CD8-positive, alpha-beta memory T cell (primary cell): ENCODE measurements at regions not wholly inside any gene's neighbourhood (a gene's known extent, or its start where the extent isn't known, plus 50 kb on each side); places are given as distances from the start of the nearest gene placed in this dataset.

Experiments
- CTCF ChIA-PET: fragments of 350-600 bp; sonication (Branson Sonifier 250); formaldehyde crosslinking; loops from one replicate; lab custom pipeline; 2021; ENCODE audit warnings: antibody characterized with exemption; lab: Charles Lee
- POLR2A ChIA-PET: fragments of 350-600 bp; sonication (Branson Sonifier 250); formaldehyde crosslinking; loops from one replicate; lab custom pipeline; 2021; ENCODE audit warnings: antibody characterized with exemption; lab: Charles Lee
- DNase-seq, 5 donors: peaks; one replicate each; pipeline versions ENCODE4 v3.0.0 to v3.0.0-alpha.2; 2020 to 2022; ENCODE audit warnings: mixed read lengths in 1 of 5
- H3K27ac ChIP-seq: one replicate; pipeline ENCODE4 v1.7.0; 2013; ENCODE audit warnings: low read depth, mild to moderate bottlenecking, low read length, moderate library complexity
- H3K27me3 ChIP-seq: 2 replicates; pipeline ENCODE4 v1.7.0; 2013; ENCODE audit warnings: low read length, mild to moderate bottlenecking; ENCODE audit not compliant: insufficient read depth, poor library complexity, severe bottlenecking
- H3K36me3 ChIP-seq: 2 replicates; pipeline ENCODE4 v1.7.0; 2013; ENCODE audit warnings: mild to moderate bottlenecking, low read length, moderate library complexity; ENCODE audit not compliant: insufficient read depth
- H3K4me1 ChIP-seq: 2 replicates; pipeline ENCODE4 v1.7.0; 2013; ENCODE audit warnings: mild to moderate bottlenecking, low read length, moderate library complexity; ENCODE audit not compliant: insufficient read depth
- H3K4me3 ChIP-seq: 2 replicates; pipeline ENCODE4 v1.7.0; 2013; ENCODE audit warnings: mild to moderate bottlenecking, low read length
- H3K9me3 ChIP-seq: 2 replicates; pipeline ENCODE4 v1.7.0; 2013; ENCODE audit warnings: mild to moderate bottlenecking, low read length
- H3K27ac Mint-ChIP-seq, 8 donors: one replicate each; pipeline ENCODE4 v1.8.0; 2020 to 2021; ENCODE audit warnings: mixed read lengths in 8 of 8, mild to moderate bottlenecking in 6 of 8, inconsistent platforms in 3 of 8, moderate library complexity in 3 of 8
- H3K27me3 Mint-ChIP-seq, 2 donors: one replicate each; pipeline ENCODE4 v1.8.0; 2020 to 2021; ENCODE audit warnings: mixed read lengths in 2 of 2, mild to moderate bottlenecking in 1 of 2, moderate library complexity in 1 of 2
- H3K36me3 Mint-ChIP-seq, 3 donors: one replicate each; pipeline ENCODE4 v1.8.0; 2020 to 2021; ENCODE audit warnings: mixed read lengths in 3 of 3, inconsistent platforms in 1 of 3, mild to moderate bottlenecking in 1 of 3
- H3K4me1 Mint-ChIP-seq, 3 donors: one replicate each; pipeline ENCODE4 v1.8.0; 2020 to 2021; ENCODE audit warnings: mixed read lengths in 3 of 3, inconsistent platforms in 1 of 3, mild to moderate bottlenecking in 1 of 3
- H3K4me3 Mint-ChIP-seq, 7 donors: one replicate each; pipeline ENCODE4 v1.8.0; 2020 to 2021; ENCODE audit warnings: mixed read lengths in 7 of 7, mild to moderate bottlenecking in 6 of 7, moderate library complexity in 4 of 7, inconsistent platforms in 2 of 7
- H3K9me3 Mint-ChIP-seq, 5 donors: one replicate each; pipeline ENCODE4 v1.8.0; 2020 to 2022; ENCODE audit warnings: mixed read lengths in 5 of 5, mild to moderate bottlenecking in 3 of 5, moderate library complexity in 2 of 5, inconsistent platforms in 1 of 5

- H3K4me3 Mint-ChIP-seq, result no peak overlapping the region
- no peaks in the 10 kb centered on the region for H3K36me3 Mint-ChIP-seq
Measured at GRCh38 chr13:57531256-57531655, 100.3 kb upstream of the PCDH17 start.

DNA sequence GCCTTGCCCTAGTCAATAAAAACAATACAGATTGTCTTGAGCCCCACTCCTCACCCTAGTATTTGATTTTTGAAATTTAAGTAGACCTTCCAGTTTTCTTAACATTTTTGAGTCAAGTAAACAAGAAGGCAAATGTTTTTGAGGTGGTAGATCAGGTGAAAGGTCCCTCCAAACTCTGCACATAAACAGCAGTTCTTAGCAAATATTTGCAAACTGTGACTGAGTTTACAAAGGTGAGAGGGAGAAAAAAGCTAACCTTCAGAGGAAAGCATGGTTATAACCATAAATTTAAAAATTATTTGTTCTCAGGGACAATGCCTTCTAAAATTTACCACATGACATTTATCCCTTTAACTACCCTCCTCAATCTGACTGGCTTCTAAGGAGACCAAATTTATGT is 84.6 kb upstream of the PCDH17 start:
- Mint-ChIP-seq H3K27ac (no peak overlapping the region), H3K4me1 (no peaks in the 10 kb centered on the region), H3K27me3 (no peaks in the 10 kb centered on the region), H3K4me3 (no peak overlapping the region), H3K36me3 (no peaks in the 10 kb centered on the region), H3K9me3 (peaks cover 0 to 12% (median 9%) of the 10 kb centered on the region in 5 donors)
- CTCF ChIA-PET, result no interaction called here
- POLR2A ChIA-PET, result no interaction called here
- no peak for DNase-seq
- Histone ChIP-seq H3K27me3 (no peaks in the 10 kb centered on the region), H3K27ac (no peak overlapping the region), H3K36me3 (no peaks in the 10 kb centered on the region), H3K4me3 (no peak overlapping the region), H3K9me3 (no peaks in the 10 kb centered on the region), H3K4me1 (no peaks in the 10 kb centered on the region)

More at GRCh38 chr13:57531256-57531655, 100.3 kb upstream of the PCDH17 start:
- CTCF ChIA-PET, result no interaction called here
- no peaks in the 10 kb centered on the region for H3K27me3 ChIP-seq
- H3K27ac Mint-ChIP-seq, result no peak overlapping the region
- no peaks in the 10 kb centered on the region for H3K9me3 ChIP-seq
- H3K36me3 ChIP-seq, result no peaks in the 10 kb centered on the region
- H3K4me1 Mint-ChIP-seq, result no peaks in the 10 kb centered on the region
- no peak overlapping the region for H3K4me3 ChIP-seq
- POLR2A ChIA-PET, result no interaction called here
- H3K27me3 Mint-ChIP-seq, result no peaks in the 10 kb centered on the region
- no peaks in the 10 kb centered on the region for H3K4me1 ChIP-seq
- peaks cover 6 to 33% (median 8%) of the 10 kb centered on the region in 5 donors for H3K9me3 Mint-ChIP-seq
- no peak overlapping the region for H3K27ac ChIP-seq
- DNase-seq, result no peak

- no peaks in the 10 kb centered on the region for H3K9me3 ChIP-seq
- H3K27ac Mint-ChIP-seq, result no peak overlapping the region
- no peak overlapping the region for H3K4me3 Mint-ChIP-seq
- ChIA-PET POLR2A (no interaction called here), CTCF (no interaction called here)
- H3K4me1 ChIP-seq, result no peaks in the 10 kb centered on the region
- no peaks in the 10 kb centered on the region for H3K36me3 Mint-ChIP-seq
- H3K4me1 Mint-ChIP-seq, result no peaks in the 10 kb centered on the region
- no peaks in the 10 kb centered on the region for H3K27me3 Mint-ChIP-seq
- no peak for DNase-seq
- no peaks in the 10 kb centered on the region for H3K36me3 ChIP-seq
- H3K27ac ChIP-seq, result no peak overlapping the region
- no peak overlapping the region for H3K4me3 ChIP-seq
- H3K9me3 Mint-ChIP-seq, result peaks cover 0 to 23% (median 11%) of the 10 kb centered on the region in 5 donors
- no peaks in the 10 kb centered on the region for H3K27me3 ChIP-seq
Measured at GRCh38 chr13:57552437-57552836, 79.1 kb upstream of the PCDH17 start.

DNA sequence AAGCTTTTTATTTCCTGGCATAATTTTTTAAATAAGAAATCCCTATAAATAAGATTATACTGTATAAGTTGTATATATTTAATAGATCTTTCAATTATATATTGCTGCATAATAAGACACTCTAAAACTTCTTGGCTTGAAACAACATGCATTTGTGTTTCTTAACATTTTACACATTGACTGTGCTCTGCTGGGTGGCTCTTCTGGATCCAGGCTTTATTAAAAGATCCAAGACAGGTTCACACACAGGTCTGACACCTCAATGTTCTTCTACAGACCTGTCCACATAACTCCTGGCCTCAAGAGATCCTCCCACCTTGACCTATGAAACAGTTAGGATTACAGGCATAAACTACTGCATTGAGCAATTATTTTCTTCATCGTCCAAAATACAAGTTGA is 77.6 kb upstream of the PCDH17 start:
- H3K36me3 ChIP-seq, result no peaks in the 10 kb centered on the region
- H3K27ac ChIP-seq, result no peak overlapping the region
- POLR2A ChIA-PET, result no interaction called here
- H3K36me3 Mint-ChIP-seq, result no peaks in the 10 kb centered on the region
- no peaks in the 10 kb centered on the region for H3K9me3 ChIP-seq
- CTCF ChIA-PET, result no interaction called here
- no peaks in the 10 kb centered on the region for H3K27me3 ChIP-seq
- H3K27ac Mint-ChIP-seq, result no peak overlapping the region
- H3K4me3 ChIP-seq, result no peak overlapping the region
- DNase-seq, result no peak
- no peaks in the 10 kb centered on the region for H3K4me1 ChIP-seq
- H3K4me3 Mint-ChIP-seq, result no peak overlapping the region
- no peaks in the 10 kb centered on the region for H3K4me1 Mint-ChIP-seq
- H3K9me3 Mint-ChIP-seq, result peaks cover 0 to 21% (median 13%) of the 10 kb centered on the region in 5 donors
- no peaks in the 10 kb centered on the region for H3K27me3 Mint-ChIP-seq

GRCh38 chr13:57558051-57558467 is 73.5 kb upstream of the PCDH17 start:
- Histone ChIP-seq H3K9me3 (no peaks in the 10 kb centered on the region), H3K27ac (no peak overlapping the region), H3K27me3 (no peaks in the 10 kb centered on the region), H3K4me1 (no peaks in the 10 kb centered on the region), H3K36me3 (no peaks in the 10 kb centered on the region), H3K4me3 (no peak overlapping the region)
- Mint-ChIP-seq H3K27me3 (peaks cover 0 to 1% of the 10 kb centered on the region in 2 donors), H3K4me1 (no peaks in the 10 kb centered on the region), H3K36me3 (no peaks in the 10 kb centered on the region), H3K9me3 (peaks cover 2 to 14% (median 7%) of the 10 kb centered on the region in 5 donors), H3K27ac (no peak overlapping the region), H3K4me3 (no peak overlapping the region)
- ChIA-PET CTCF (no interaction called here), POLR2A (no interaction called here)
- DNase-seq, result no peak

DNA sequence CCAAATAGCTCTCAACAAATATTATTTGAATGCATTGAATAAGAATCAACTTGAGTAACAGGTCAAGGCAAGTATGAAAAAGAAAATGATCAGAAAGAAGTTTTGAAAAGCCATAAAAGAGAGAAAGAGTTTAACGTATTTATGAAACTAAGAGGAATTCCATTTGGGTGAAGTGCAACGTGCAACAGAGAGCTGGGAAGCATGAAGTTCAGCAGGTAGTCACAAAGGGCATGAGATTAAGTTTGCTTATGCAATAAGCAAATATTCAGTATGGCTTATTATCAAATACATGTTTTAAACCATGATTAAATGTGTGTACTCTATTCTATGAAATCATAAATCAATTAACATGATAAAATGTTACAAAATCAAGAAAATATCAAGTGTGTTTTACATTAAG is 62.7 kb upstream of the PCDH17 start:
- no peak overlapping the region for H3K4me3 ChIP-seq
- no peak for DNase-seq
- H3K9me3 ChIP-seq, result no peaks in the 10 kb centered on the region
- POLR2A ChIA-PET, result no interaction called here
- H3K4me1 ChIP-seq, result no peaks in the 10 kb centered on the region
- H3K27ac Mint-ChIP-seq, result no peak overlapping the region
- no peak overlapping the region for H3K4me3 Mint-ChIP-seq
- no peaks in the 10 kb centered on the region for H3K4me1 Mint-ChIP-seq
- no peaks in the 10 kb centered on the region for H3K36me3 Mint-ChIP-seq
- H3K27ac ChIP-seq, result no peak overlapping the region
- H3K9me3 Mint-ChIP-seq, result peaks cover 4 to 36% (median 8%) of the 10 kb centered on the region in 5 donors
- H3K36me3 ChIP-seq, result no peaks in the 10 kb centered on the region
- CTCF ChIA-PET, result no interaction called here
- H3K27me3 ChIP-seq, result no peaks in the 10 kb centered on the region
- H3K27me3 Mint-ChIP-seq, result no peaks in the 10 kb centered on the region

DNA sequence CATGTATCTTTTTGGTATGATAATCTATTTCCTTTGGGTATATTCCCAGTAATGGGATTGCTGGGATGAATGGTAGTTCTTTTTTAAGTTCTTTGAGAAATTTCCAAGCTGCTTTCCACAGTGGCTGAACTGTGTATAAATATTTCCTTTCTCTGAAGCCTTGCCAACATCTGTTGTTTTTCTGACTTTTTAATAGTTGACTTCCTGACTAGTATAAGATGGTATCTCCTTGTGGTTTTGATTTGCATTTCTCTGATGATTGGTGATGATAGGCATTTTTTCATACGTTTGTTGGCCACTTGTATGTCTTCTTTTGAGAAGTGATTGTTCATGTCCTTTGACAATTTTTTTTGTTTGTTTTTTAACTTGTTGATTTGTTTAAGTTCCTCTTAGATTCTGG is 61.6 kb upstream of the PCDH17 start:
- no peaks in the 10 kb centered on the region for H3K4me1 Mint-ChIP-seq
- DNase-seq, result no peak
- Histone ChIP-seq H3K4me1 (no peaks in the 10 kb centered on the region), H3K4me3 (no peak overlapping the region), H3K27me3 (no peaks in the 10 kb centered on the region), H3K36me3 (no peaks in the 10 kb centered on the region), H3K27ac (no peak overlapping the region), H3K9me3 (no peaks in the 10 kb centered on the region)
- H3K36me3 Mint-ChIP-seq, result no peaks in the 10 kb centered on the region
- peaks cover 5 to 40% (median 8%) of the 10 kb centered on the region in 5 donors for H3K9me3 Mint-ChIP-seq
- H3K4me3 Mint-ChIP-seq, result no peak overlapping the region
- no peak overlapping the region for H3K27ac Mint-ChIP-seq
- H3K27me3 Mint-ChIP-seq, result no peaks in the 10 kb centered on the region
- POLR2A ChIA-PET, result no interaction called here
- CTCF ChIA-PET, result no interaction called here
